ENCODE measurements at regions not wholly inside any gene's neighbourhood (a gene's known extent, or its start where the extent isn't known, plus 50 kb on each side); places are given as distances from the start of the nearest gene placed in this dataset.

- no peaks in the 10 kb centered on the region for H3K9me3 ChIP-seq (ENCODE audit: severe bottlenecking)
- no peak overlapping the region for H3K27ac ChIP-seq (ENCODE audit: poor library complexity, severe bottlenecking)
- H3K4me3 ChIP-seq (ENCODE audit: severe bottlenecking): peak overlapping the region; percentile 16
- peaks cover 30% of the 10 kb centered on the region for H3K27me3 ChIP-seq (ENCODE audit: insufficient read depth, poor library complexity, severe bottlenecking)
- H3K4me1 ChIP-seq (ENCODE audit: insufficient read depth, poor library complexity, severe bottlenecking): no peaks in the 10 kb centered on the region
- H3K36me3 ChIP-seq (ENCODE audit: low read depth): no peaks in the 10 kb centered on the region
- DNase-seq (ENCODE audit: low spot score) (no peak), ATAC-seq (ENCODE audit: low read depth) (peak; percentile 34)
- TF ChIP-seq, protein P1, sequence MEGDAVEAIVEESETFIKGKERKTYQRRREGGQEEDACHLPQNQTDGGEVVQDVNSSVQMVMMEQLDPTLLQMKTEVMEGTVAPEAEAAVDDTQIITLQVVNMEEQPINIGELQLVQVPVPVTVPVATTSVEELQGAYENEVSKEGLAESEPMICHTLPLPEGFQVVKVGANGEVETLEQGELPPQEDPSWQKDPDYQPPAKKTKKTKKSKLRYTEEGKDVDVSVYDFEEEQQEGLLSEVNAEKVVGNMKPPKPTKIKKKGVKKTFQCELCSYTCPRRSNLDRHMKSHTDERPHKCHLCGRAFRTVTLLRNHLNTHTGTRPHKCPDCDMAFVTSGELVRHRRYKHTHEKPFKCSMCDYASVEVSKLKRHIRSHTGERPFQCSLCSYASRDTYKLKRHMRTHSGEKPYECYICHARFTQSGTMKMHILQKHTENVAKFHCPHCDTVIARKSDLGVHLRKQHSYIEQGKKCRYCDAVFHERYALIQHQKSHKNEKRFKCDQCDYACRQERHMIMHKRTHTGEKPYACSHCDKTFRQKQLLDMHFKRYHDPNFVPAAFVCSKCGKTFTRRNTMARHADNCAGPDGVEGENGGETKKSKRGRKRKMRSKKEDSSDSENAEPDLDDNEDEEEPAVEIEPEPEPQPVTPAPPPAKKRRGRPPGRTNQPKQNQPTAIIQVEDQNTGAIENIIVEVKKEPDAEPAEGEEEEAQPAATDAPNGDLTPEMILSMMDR (IDR thresholded peaks at IDR 0.05; ENCODE audit: poor library complexity, severe bottlenecking): peak; percentile 25
Measured at GRCh38 chr11:19345848-19346681, 105.3 kb upstream of the E2F8 start.

DNA sequence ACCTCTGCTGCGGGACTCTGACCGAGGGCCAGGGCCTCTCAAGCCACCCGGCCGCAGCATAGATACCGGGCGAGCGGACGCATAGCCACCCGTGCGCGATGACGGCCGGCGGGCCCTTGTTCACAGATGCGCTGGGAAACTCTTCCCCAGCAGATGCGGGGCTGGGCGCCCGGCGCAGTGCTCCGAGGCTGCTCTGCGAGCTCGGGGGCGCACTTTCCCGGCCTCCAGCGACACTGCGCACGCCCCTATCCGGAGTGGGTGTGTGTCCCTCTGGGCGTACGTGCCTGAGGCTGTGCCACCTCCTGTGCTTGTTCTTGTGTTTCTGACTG, 104.7 kb upstream of the E2F8 start:
- DNase-seq (ENCODE audit: low spot score): no peak
- peak; percentile 17; the same call in 2 of the 3 replicates for ATAC-seq (ENCODE audit: low read depth)
- H3K27ac ChIP-seq (ENCODE audit: poor library complexity, severe bottlenecking): no peak overlapping the region
- peak overlapping the region; percentile 16 for H3K4me3 ChIP-seq (ENCODE audit: severe bottlenecking)
- H3K9me3 ChIP-seq (ENCODE audit: severe bottlenecking): no peaks in the 10 kb centered on the region
- H3K27me3 ChIP-seq (ENCODE audit: insufficient read depth, poor library complexity, severe bottlenecking): peaks cover 30% of the 10 kb centered on the region
- no peaks in the 10 kb centered on the region for H3K4me1 ChIP-seq (ENCODE audit: insufficient read depth, poor library complexity, severe bottlenecking)
- no peaks in the 10 kb centered on the region for H3K36me3 ChIP-seq (ENCODE audit: low read depth)
- TF ChIP-seq, protein P1 (IDR thresholded peaks at IDR 0.05; ENCODE audit: poor library complexity, severe bottlenecking): no peak

GRCh38 chr11:19344661-19345518, 104.1 kb upstream of the E2F8 start:
- ATAC-seq (ENCODE audit: low read depth) (peak; percentile 82), DNase-seq (ENCODE audit: low spot score) (peak; percentile 76)
- no peaks in the 10 kb centered on the region for H3K36me3 ChIP-seq (ENCODE audit: low read depth)
- no peaks in the 10 kb centered on the region for H3K4me1 ChIP-seq (ENCODE audit: insufficient read depth, poor library complexity, severe bottlenecking)
- TF ChIP-seq, protein P1 (IDR thresholded peaks at IDR 0.05; ENCODE audit: poor library complexity, severe bottlenecking): no peak
- no peak overlapping the region for H3K27ac ChIP-seq (ENCODE audit: poor library complexity, severe bottlenecking)
- peaks cover 30% of the 10 kb centered on the region for H3K27me3 ChIP-seq (ENCODE audit: insufficient read depth, poor library complexity, severe bottlenecking)
- no peaks in the 10 kb centered on the region for H3K9me3 ChIP-seq (ENCODE audit: severe bottlenecking)
- H3K4me3 ChIP-seq (ENCODE audit: severe bottlenecking): peak overlapping the region; percentile 16

DNA sequence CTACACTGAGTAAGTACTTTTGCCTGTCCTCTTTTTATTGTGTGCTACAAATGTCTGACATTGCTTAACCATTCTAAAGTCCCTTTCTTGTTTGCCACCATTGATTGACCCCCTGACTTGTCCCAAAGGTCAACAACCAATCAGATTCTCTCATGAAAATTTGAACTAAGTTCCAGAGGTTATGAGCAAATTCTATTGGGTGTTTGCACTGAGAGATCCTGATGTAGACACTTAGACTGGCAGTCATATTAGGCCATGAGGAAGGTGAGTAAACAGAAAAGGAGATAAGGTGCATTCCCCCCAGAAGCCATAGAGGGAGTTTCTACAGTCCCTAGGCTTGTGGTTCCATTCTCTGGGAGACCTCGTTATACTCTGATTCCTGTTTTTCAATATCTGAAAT, 101.3 kb upstream of the E2F8 start:
- H3K36me3 ChIP-seq (ENCODE audit: low read depth): no peaks in the 10 kb centered on the region
- H3K9me3 ChIP-seq (ENCODE audit: severe bottlenecking): no peaks in the 10 kb centered on the region
- no peaks in the 10 kb centered on the region for H3K4me1 ChIP-seq (ENCODE audit: insufficient read depth, poor library complexity, severe bottlenecking)
- H3K27me3 ChIP-seq (ENCODE audit: insufficient read depth, poor library complexity, severe bottlenecking): peaks cover 23% of the 10 kb centered on the region
- H3K4me3 ChIP-seq (ENCODE audit: severe bottlenecking): no peak overlapping the region
- ATAC-seq (ENCODE audit: low read depth) (no peak), DNase-seq (ENCODE audit: low spot score) (no peak)
- TF ChIP-seq, protein P1 (IDR thresholded peaks at IDR 0.05; ENCODE audit: poor library complexity, severe bottlenecking): no peak
- H3K27ac ChIP-seq (ENCODE audit: poor library complexity, severe bottlenecking): no peak overlapping the region

All from RWPE2 (cell line).